ENCODE measurements at regions not wholly inside any gene's neighbourhood (a gene's known extent, or its start where the extent isn't known, plus 50 kb on each side); places are given as distances from the start of the nearest gene placed in this dataset.
"Not testable (repeated sequence)": the region's sequence is repeated elsewhere in the genome, so short reads cannot be mapped to it uniquely, and the experiment has no call there.

GRCh38 chr16:5207001-5207523 lies 109.5 kb upstream of the EEF2KMT start:
- no peaks in the 10 kb centered on the region for H3K27me3 ChIP-seq (ENCODE audit: control insufficient read depth, insufficient read depth, low read length)
- intact Hi-C loops (cut with DNase I) = no loop called here
- no peak overlapping the region for H3K27ac ChIP-seq (ENCODE audit: low read depth in 2 of 2, low read length in 2 of 2)
- H3K9ac ChIP-seq (ENCODE audit: low read length in 3 of 3) = no peak overlapping the region
- H3K4me3 ChIP-seq (ENCODE audit: low read length in 3 of 3) = no peak overlapping the region
- TF ChIP-seq CTCF (IDR thresholded peaks at IDR 0.05; ENCODE audit: borderline replicate concordance, extremely low read depth, insufficient read depth) = no peak
- no peaks in the 10 kb centered on the region for H3K4me1 ChIP-seq (ENCODE audit: control insufficient read depth in 2 of 3, insufficient read depth in 2 of 3, low read depth in 1 of 3, low read length in 3 of 3)
- H3K36me3 ChIP-seq (ENCODE audit: control insufficient read depth in 2 of 3, insufficient read depth in 3 of 3, low read length in 3 of 3) = no peaks in the 10 kb centered on the region
- DNase-seq = no peak
- FAIRE-seq = no peak
- no peaks in the 10 kb centered on the region for H3K9me3 ChIP-seq (ENCODE audit: control insufficient read depth in 2 of 3, insufficient read depth in 1 of 3, low read length in 3 of 3)

- no peak for DNase-seq
- no peaks in the 10 kb centered on the region for H3K9me3 ChIP-seq (ENCODE audit: control insufficient read depth in 2 of 3, insufficient read depth in 1 of 3, low read length in 3 of 3)
- no peak for TF ChIP-seq CTCF (IDR thresholded peaks at IDR 0.05; ENCODE audit: borderline replicate concordance, extremely low read depth, insufficient read depth)
- H3K9ac ChIP-seq (ENCODE audit: low read length in 3 of 3) = no peak overlapping the region
- no peak overlapping the region for H3K27ac ChIP-seq (ENCODE audit: low read depth in 2 of 2, low read length in 2 of 2)
- no peaks in the 10 kb centered on the region for H3K4me1 ChIP-seq (ENCODE audit: control insufficient read depth in 2 of 3, insufficient read depth in 2 of 3, low read depth in 1 of 3, low read length in 3 of 3)
- no peaks in the 10 kb centered on the region for H3K27me3 ChIP-seq (ENCODE audit: control insufficient read depth, insufficient read depth, low read length)
- intact Hi-C loops (cut with DNase I) = no loop called here
- H3K36me3 ChIP-seq (ENCODE audit: control insufficient read depth in 2 of 3, insufficient read depth in 3 of 3, low read length in 3 of 3) = no peaks in the 10 kb centered on the region
- H3K4me3 ChIP-seq (ENCODE audit: low read length in 3 of 3) = no peak overlapping the region
- FAIRE-seq = no peak
Observed at GRCh38 chr16:5206331-5206990, 108.9 kb upstream of the EEF2KMT start.

- no peak for TF ChIP-seq CTCF (IDR thresholded peaks at IDR 0.05; ENCODE audit: borderline replicate concordance, extremely low read depth, insufficient read depth)
- intact Hi-C loops (cut with DNase I) = no loop called here
- Histone ChIP-seq H3K4me1 (ENCODE audit: control insufficient read depth in 2 of 3, insufficient read depth in 2 of 3, low read depth in 1 of 3, low read length in 3 of 3) (no peaks in the 10 kb centered on the region), H3K27ac (ENCODE audit: low read depth in 2 of 2, low read length in 2 of 2) (no peak overlapping the region), H3K36me3 (ENCODE audit: control insufficient read depth in 2 of 3, insufficient read depth in 3 of 3, low read length in 3 of 3) (no peaks in the 10 kb centered on the region), H3K9ac (ENCODE audit: low read length in 3 of 3) (no peak overlapping the region), H3K9me3 (ENCODE audit: control insufficient read depth in 2 of 3, insufficient read depth in 1 of 3, low read length in 3 of 3) (no peaks in the 10 kb centered on the region), H3K4me3 (ENCODE audit: low read length in 3 of 3) (no peak overlapping the region), H3K27me3 (ENCODE audit: control insufficient read depth, insufficient read depth, low read length) (no peaks in the 10 kb centered on the region)
- DNase-seq (no peak), FAIRE-seq (no peak)
Observed at GRCh38 chr16:5205361-5206040, 107.9 kb upstream of the EEF2KMT start.

- H3K27me3 ChIP-seq (ENCODE audit: control insufficient read depth, insufficient read depth, low read length); intact Hi-C loops (cut with DNase I); H3K9ac ChIP-seq (ENCODE audit: low read length in 3 of 3); FAIRE-seq; DNase-seq; H3K27ac ChIP-seq (ENCODE audit: low read depth in 2 of 2, low read length in 2 of 2); H3K9me3 ChIP-seq (ENCODE audit: control insufficient read depth in 2 of 3, insufficient read depth in 1 of 3, low read length in 3 of 3); H3K4me1 ChIP-seq (ENCODE audit: control insufficient read depth in 2 of 3, insufficient read depth in 2 of 3, low read depth in 1 of 3, low read length in 3 of 3); H3K4me3 ChIP-seq (ENCODE audit: low read length in 3 of 3); H3K36me3 ChIP-seq (ENCODE audit: control insufficient read depth in 2 of 3, insufficient read depth in 3 of 3, low read length in 3 of 3): not testable (repeated sequence)
Observed at GRCh38 chr16:5203675-5204074, 106.1 kb upstream of the EEF2KMT start.
